Stimulated activated CD8-positive, alpha-beta memory T cell treated with anti-CD3 and anti-CD28 coated beads, Interleukin-15, amount 100 ng/mL, for 48 hours (primary cell): ENCODE measurements at regions not wholly inside any gene's neighbourhood (a gene's known extent, or its start where the extent isn't known, plus 50 kb on each side); places are given as distances from the start of the nearest gene placed in this dataset.
"Not testable (repeated sequence)": the region's sequence is repeated elsewhere in the genome, so short reads cannot be mapped to it uniquely, and the experiment has no call there.

ENCODE experiments used
- DNase-seq, 2 donors: peaks; one replicate each; pipeline ENCODE4 v3.0.0-alpha.2; 2020; ENCODE audit warnings: low read depth in 2 of 2

DNA sequence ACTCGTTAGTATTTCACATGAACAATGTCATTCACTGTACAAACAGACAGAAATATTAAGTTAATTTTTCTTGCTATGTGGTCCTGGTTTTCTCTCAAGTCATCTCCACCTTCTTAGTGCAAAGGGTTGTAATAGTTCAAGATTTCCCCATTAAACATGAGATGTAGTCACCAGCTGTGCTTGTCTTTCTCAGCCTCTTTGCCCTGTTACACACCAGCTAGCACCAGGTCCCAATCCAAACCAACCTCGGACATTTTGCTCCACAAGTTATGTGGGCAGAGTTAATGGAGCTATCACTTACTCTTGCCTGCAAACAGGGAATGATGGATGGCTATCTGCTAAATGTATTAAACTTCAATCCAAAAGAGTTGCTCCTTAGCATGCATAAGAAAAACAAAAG lies 328.1 kb downstream of the TLE1 start:
- DNase-seq: no peak

DNA sequence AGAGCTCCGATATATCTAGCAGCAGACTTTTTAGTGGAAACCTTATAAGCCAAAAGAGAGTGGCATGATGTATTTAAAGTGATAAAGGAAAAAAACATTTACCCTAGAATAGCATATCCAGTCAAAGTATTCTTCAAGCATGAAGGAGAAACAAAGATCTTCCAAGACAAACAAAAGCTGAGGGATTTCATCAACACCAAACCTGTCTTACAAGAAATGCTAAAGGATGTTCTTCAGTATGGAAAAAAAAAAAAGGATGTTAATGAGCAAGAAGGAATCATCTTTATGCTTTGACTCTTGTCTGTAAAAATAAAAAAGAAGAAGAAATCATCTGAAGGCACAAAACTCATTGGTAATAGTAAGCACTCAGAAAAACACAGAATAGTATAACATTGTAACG lies 338.2 kb downstream of the TLE1 start:
- DNase-seq: no peak

DNA sequence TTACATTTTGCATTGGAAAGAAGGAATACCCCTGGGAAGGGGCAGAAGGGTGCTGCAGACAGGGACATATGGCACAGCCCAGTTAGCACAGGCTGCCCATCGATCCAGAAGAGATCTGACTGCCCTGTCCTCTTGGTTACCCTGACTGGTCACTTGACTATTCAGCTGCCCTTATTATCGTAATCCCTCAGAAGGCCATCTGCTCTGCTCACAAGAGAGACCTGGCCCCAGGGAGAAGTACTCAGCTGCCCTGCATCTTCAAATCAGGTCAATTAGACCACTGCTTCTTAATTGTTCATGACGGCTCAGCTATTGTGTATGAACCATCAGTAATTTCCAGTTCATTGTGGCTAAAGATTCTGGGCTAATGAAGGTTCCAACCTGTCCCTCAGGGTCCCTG lies 345.0 kb downstream of the TLE1 start:
- DNase-seq: no peak

DNA sequence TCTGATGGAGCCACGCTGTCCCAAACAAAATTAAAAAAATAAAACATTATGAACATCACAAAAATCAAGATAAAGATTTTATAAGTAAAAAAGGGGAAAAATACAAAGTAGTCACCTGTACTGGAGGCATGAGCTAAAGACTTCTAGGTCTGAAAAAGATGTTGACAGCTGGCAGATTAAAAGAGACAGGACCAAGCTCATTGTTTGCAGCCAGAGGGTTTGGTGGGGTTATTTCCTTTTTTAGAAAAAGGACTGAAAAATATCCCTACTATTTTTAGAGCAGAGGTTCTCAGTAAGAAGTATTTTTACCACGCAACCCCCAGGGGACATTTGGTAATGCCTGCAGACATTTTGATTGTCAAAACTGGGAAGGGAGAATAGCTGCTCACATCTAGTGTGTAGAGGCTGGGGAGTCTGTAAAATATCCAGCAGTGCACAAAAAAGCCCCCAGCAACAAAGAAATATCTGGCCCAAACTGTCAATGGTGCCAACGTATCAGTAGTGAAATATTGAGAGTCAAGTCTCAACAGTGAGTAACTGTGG lies 353.4 kb downstream of the TLE1 start:
- DNase-seq: no peak

DNA sequence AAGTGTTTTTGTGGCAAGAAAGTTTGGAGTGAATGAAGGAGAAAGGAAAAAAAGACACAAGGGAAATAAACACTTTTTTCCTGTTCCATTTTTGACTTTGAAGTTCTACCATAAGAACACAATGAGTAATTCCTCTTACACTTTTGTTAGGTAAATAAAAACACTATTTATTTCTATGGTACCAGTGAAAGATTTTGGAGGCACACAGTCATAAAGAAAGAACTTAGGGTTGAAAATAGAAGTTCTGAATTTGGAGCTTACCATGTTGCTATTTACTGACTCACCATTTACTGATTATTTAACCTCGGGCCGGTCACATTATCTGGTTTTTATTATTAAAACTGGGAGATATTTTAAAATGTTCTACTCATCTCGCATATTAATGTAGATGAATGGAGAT lies 367.8 kb downstream of the TLE1 start:
- DNase-seq: no peak

DNA sequence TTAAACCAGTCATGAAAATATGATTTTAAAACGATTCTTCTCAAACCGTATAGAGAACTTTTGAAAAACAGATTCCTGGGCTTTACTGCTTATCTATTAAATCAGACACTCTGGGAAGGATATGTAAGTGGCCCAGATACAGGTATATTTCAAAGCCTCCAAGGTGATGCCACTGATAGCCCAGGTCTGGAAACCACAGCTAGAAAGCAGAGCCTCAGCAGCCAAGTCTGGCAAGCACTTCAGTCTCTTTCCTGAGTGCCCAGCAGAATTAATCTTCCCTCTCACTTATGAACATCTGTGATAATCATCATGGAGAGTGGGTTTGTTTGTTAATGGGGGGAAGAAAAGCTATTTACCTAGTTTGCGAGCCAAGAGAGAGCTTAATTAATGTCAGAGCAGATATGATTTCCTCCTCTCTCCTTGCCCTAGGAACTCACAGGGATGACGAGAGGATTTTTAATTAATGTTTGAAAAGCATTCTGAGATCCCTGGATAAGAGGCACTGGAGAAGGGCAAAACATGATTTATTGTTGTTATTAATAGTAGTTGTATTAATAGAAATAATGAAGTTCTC lies 368.4 kb downstream of the TLE1 start:
- DNase-seq: no peak

DNA sequence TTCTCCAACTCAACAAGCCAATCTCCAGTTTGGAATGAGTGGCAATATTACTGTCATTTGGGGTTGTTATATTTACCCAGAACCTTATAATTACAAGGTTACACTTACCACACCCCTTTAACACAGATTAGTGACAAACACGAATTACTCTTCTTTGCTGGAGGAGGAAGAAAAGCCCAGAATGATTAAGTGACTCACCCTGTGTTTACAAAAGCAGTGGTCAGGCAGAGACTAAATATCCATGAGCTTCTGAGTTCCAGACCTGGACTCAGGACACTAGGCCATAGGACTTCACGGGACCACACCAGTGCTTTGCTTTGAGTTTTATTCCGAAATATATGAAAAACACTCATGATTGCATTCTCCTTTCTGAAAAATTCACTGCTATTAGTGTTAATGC lies 370.8 kb downstream of the TLE1 start:
- DNase-seq: no peak

DNA sequence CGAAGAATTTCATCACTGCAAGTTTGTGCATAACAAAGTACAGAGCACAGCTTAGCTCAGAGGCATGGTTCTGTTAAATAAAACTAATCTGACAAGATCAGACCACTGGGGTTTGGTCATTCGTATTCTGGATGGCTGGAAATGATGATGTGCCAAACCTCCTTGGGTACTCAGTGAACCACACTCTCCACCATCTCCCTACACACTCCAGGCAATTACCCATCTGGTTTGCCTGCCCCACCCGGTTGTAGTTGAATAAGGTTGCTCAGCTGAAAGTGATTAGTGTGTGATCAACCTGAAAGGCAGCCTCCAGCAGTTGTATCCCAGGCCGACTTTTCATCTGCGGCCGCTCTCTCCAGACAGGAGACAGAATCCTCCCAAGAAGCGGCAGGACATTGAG lies 371.4 kb downstream of the TLE1 start:
- DNase-seq: no peak

DNA sequence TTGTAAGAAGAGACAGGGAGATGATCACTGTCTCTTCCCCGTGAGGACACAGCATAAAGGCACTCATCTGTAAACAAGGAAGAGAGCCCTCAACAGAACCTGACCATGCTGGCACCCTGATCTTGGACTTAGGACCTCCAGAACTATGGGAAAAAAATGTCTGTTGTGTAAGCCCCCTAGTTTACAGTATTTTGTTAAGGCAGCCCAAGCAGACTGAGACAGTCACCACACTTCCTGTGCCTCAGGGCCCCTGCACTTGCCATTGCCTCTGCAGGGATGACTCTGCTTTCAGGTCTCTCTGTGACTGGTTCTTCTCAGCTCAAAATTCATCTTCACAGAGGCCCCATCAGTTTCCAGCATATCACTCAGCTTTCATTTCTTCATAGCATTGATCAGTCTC lies 372.1 kb downstream of the TLE1 start:
- no peak for DNase-seq

DNA sequence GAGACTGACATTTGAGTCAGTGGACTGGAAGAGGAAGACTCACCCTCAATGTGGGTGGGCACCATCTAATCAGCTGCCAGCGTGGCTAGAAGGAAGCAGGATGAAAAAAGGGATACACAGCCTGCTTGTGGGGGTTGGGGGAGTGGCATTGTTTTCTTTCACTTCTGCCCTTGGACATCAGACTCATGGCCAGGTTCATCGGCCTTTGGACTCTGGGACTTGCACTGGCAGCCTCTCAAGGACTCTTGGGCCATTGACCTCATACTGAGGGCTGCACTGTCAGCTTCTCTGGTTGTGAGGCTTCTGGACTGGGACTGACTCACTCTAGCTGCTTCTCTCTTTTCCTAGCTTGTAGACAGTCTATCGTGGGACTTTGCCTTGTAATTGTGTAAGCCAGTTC lies 374.9 kb downstream of the TLE1 start:
- DNase-seq: no peak

DNA sequence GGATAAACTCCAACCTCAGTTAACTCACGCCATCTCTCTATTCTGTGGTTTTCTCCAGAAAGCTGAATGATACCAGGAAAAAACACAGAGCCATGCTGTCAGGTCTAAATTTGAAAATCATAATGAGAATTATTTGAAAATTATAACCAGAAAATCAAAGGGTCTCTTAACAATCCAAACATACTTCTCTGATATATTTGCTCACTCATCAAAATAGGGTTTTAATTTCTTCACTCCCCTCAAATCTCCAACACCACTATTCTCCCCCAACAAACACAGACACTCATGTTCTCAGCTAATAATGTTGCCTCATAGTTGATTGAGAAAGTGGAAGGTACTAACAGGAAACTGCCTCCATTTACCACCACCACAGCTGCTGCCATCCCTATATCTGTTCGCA lies 375.5 kb downstream of the TLE1 start:
- DNase-seq: no peak

DNA sequence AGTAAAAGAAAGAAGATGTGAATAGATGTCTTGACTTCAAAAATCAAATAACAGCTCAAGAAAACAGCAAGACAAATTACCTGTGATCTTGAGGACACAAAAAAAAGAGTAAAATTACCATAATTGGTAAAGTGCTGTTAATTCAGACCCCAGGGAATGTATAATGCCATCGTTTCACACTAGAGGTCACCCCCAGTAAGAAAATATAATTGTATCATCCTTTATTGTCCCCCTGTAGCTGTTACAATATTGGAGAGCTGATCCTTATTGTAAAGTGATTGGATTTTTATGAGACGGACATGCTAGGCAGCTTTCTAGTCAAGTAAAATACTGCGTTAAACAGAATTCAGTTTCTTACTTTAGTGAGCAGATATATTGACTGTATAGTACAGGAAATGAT lies 377.0 kb downstream of the TLE1 start:
- DNase-seq: no peak

DNA sequence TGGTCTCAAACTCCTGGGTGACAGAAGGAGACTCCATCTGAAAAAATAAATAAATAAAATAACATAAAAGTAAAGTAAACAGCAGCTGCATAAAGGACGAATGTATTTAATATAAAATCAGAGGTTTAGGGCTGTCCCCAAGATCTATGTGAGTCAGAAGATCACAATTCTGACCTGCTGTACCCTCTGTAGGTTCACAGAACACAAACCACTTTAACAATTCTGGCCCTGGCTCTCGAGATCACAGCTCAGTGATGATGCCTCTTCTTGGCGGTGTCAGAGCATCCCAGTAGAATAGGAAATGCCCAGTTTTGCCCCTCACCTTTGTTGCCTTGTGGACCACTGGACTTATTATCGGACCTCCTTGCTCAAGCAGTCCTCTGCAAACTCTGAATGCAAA lies 380.9 kb downstream of the TLE1 start:
- no peak for DNase-seq

DNA sequence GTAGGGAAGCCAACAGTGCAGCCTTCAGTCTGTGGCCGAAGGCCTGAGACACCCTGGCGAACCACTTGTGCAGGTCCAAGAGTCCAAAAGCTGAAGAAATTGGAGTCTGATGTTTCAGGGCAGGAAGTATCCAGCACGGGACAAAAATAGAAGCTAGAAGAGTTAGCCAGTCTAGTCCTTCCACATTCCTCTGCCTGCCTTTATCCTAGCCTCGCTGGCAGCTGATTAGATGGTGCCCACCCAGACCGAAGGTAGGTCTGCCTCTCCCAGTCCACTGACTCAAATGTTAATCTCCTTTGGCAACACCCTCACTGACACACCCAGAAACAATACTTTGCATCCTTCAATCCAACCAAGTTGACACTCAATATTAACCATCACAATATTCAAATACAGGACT lies 381.6 kb downstream of the TLE1 start:
- not testable (repeated sequence) for DNase-seq

DNA sequence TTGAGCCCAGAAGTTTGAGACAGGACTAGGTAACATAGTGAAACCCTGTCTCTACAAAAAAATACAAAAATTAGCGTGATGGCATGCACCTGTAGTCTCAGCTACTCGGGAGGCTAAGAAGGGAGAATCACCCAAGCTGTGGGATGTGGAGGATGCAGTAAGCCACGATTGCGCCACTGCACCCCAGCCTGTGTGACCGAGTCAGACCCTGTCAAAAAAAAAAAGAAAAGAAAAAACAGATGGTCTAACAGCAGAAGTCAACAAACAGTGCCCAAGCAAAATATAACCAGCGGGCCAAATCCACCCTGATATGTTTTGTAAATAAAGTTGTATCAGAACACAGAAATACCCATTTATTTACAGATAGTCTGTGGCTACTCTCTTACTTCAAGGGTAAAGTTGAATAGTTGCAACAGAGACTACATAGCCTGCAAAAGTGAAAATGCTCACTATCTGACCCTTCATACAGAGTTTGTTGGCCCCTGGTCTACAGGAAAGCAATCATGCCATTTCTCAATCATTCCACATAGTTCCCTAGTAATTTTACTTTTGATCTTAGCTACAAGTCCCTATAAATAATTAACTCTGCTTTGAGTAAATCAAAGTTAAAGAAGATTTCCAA lies 383.7 kb downstream of the TLE1 start:
- DNase-seq: no peak

DNA sequence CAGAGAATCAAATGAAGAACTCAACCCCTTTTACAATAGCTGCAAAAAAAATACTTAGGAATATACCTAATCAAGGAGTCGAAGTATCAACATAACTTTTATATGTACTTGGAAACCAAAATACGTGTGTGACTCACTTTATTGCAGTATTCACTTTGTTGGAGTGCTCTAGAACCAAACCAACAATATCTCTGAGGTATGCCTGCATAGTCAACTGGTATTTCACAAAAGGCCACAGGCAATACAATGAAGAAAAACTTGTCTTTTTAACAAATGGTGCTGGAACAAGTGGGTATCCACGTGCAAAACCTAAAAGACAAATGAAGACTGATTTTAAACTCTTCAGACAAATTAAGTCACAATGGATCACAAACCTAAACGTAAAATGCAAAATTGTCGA lies 385.7 kb downstream of the TLE1 start:
- no peak for DNase-seq

DNA sequence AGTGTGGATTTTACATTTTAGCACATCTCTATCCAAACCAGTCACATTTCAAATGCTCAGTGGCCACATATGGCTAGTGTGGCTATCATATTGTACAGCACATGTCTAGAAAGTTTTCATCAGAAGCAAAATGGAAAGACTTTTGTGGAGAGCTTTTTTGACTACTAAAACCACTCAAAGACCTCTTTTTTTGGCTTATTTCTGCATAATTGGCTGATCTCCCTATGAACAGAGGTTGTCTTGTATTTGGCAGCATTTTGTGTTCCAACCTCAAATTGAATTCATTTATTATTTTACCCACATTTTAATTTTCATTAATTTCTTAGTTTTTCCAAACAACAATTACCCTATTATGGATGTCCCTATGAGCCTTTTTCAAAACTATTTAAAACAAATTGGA lies 395.7 kb downstream of the TLE1 start:
- DNase-seq: no peak

DNA sequence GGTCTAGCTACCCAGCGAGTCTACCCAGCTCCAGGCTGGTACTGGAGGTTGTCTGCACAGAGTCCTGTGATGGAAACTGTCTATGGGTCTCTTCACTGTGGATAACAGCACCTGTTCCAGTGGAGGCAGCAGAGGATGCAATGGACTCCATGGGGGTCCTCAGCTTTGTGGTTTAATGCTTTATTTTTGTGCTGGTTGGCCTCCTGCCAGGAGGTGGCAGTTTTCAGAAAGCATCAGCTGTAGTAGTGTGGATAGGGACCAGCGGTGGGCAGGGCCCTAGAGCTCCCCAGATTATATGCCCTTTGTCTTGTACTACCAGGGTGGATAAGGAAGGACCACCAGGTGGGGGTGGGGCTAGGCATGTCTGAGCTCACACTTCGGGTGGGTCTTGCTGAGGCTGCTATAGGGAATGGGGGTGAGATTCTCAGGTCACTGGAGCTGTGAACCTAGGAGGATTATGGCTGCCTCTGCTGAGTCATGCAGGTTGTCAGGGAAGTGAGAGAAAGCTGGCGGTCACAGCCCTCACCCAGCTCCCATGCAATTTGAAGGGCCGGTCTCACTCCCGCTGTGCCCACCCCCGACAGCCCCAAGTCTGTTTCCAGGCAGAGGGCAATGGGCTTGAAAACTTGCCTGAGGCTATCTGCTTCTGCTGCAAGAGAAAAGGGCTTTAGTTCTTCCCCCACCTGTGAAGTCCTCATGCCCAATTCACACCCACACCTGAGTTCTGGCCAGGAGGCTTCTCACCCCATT lies 397.1 kb downstream of the TLE1 start:
- DNase-seq: no peak

DNA sequence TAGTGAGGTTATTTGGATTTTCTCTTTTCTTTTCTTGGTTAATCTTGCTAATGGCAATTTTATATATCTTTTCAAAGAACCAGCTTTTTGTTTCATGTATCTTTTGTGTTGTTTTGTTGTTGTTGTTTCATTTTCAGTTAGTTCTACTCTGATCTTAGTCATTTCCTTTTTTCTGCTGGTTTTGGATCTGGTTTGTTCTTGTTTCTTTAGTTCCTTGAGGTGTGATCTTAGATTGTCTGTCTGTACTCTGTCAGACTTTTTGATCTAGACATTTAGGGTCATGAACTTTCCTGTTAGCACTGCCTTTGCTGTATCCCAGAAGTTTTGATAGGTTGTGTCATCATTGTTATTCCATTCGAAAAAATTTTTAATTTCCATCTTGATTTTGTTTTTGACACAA lies 399.7 kb downstream of the TLE1 start:
- no peak for DNase-seq

DNA sequence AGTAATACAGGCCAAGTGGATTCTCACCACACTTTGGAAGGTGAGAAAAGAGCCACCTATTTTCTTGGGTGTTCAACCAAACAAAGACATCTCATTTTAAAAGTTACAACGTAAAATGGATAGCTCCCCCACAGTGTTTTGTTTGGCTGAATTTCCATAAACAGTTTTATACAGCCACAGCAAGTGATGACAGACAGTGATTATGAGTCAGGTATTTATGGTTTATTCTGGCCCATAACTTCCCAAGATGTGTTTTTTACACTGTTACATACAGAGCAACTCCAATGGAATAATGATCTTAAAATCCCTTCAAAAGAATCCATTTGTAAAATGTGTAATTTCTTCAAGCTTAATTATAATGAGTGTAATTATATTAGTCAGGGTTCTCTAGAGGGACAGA lies 421.3 kb downstream of the TLE1 start:
- no peak for DNase-seq

DNA sequence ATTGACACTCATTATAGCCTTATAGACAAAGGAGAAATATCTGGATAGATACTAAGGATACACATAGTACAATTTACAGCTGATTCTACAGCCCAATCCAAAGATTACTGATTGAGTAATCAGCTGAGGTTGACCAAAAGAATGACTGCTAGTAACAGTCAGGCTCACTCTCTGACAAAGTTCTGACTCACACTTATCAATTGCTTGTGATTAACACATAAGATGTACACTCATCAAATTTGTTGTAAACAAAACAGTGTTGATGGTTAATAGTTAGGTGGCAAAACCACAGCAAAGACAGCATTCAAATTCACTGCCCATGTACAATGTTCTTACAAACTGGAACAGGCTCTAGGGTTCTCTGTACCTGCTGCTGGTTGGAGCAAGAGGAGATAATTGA lies 422.7 kb downstream of the TLE1 start:
- DNase-seq: no peak

DNA sequence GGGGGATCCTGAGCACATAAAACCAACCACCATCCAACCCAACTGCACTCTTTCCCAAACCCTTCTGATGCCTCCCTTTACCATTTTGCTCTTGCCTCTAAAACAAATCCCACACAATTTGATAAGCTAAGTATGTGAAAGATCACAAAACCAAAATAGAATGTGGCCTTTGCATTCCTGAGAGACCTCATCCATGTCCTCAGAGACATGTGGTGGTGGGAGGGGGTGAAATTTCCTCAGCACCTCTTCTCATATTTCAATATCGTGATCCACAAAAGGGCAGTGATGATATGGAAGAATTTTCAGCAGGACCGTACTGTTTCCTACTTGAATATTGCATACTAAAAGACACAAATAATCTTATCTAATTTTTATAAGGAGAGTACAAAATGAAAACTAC lies 423.3 kb downstream of the TLE1 start:
- DNase-seq: no peak

DNA sequence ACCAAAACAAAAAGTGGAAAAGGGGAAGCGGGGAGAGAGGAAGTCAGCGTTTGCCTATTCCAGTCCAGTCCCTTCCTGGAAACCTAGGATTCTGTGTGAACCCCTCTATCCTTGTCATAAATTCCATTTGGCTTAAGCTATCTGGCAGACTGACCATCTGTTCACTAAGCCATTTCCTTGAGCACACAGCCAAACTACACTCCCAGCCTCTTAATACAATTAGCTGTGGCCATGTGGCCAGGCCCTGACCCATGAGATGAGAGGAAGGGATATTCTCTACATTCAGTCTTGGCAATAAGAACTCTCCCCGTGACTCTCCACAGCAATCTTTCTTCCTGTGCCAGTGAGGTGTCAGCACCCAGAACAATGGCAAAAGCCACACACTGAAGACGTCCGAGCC lies 424.8 kb downstream of the TLE1 start:
- no peak for DNase-seq
